ENCODE measurements at regions not wholly inside any gene's neighbourhood (a gene's known extent, or its start where the extent isn't known, plus 50 kb on each side); places are given as distances from the start of the nearest gene placed in this dataset.
A peak's percentile ranks its signal among the peaks of the same experiment; 100 is the strongest.

DNA sequence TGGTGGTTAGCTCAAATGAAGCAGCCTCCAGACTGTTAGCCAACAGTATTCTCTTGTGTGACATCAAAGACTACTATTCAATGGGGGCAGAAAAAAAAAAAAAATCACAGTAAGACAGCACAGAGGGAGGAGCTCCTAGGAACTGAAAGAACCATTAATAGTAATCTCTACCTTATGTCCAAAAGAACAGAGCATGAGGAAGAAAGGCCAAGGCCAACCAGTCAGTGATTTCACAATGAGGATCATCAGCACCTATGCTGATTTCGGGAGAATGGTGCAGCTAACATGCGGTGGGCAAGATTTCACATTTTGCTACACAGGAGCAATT lies 66.3 kb upstream of the SOX5 start:
- Histone ChIP-seq H3K4ac (ENCODE audit: low read depth, low read length) (no peak overlapping the region), H3K4me2 (ENCODE audit: low read length) (no peak overlapping the region), H3K27ac (ENCODE audit: low read depth, low read length) (no peak overlapping the region), H3K27me3 (ENCODE audit: insufficient read depth, low read length) (no peaks in the 10 kb centered on the region), H3K79me2 (ENCODE audit: control insufficient read depth, insufficient read depth, low read length, poor library complexity) (no peaks in the 10 kb centered on the region), H2BK12ac (ENCODE audit: low read length) (no peak overlapping the region), H3K14ac (ENCODE audit: low read length) (no peak overlapping the region), H3K79me1 (ENCODE audit: low read length) (no peaks in the 10 kb centered on the region), H2AFZ (ENCODE audit: insufficient read depth, low read length, poor library complexity) (no peak overlapping the region), H3K4me3 (ENCODE audit: low read depth, low read length) (no peak overlapping the region), H3K4me1 (ENCODE audit: control insufficient read depth in 1 of 2, insufficient read depth in 2 of 2, low read length in 2 of 2) (no peaks in the 10 kb centered on the region), H3K9me3 (ENCODE audit: insufficient read depth, low read depth, low read length) (no peaks in the 10 kb centered on the region), H3K36me3 (ENCODE audit: control insufficient read depth in 1 of 2, insufficient read depth in 2 of 2, low read length in 2 of 2) (no peaks in the 10 kb centered on the region), H2AK5ac (ENCODE audit: low read length) (no peak overlapping the region), H3K23ac (ENCODE audit: low read length) (no peak overlapping the region), H4K91ac (ENCODE audit: low read depth, low read length) (no peak overlapping the region), H4K12ac (ENCODE audit: low read depth, low read length) (no peak overlapping the region), H2BK120ac (ENCODE audit: insufficient read depth, low read length, poor library complexity) (no peak overlapping the region), H4K8ac (ENCODE audit: low read depth, low read length) (no peak overlapping the region), H3K18ac (ENCODE audit: low read length) (no peak overlapping the region), H3K9ac (ENCODE audit: low read length) (no peak overlapping the region), H2BK5ac (ENCODE audit: low read depth, low read length, poor library complexity) (no peak overlapping the region)
- no CpG with 5 or more reads among the region's 2 CpGs for WGBS (ENCODE audit: extremely low coverage, insufficient coverage, insufficient read length)
- DNase-seq: no peak

GRCh38 chr12:24014915-24015832 lies 65.7 kb upstream of the SOX5 start:
- no peak overlapping the region for H3K9ac ChIP-seq (ENCODE audit: low read length)
- no peaks in the 10 kb centered on the region for H3K36me3 ChIP-seq (ENCODE audit: control insufficient read depth in 1 of 2, insufficient read depth in 2 of 2, low read length in 2 of 2)
- no peak overlapping the region for H2BK120ac ChIP-seq (ENCODE audit: insufficient read depth, low read length, poor library complexity)
- no peak overlapping the region for H3K14ac ChIP-seq (ENCODE audit: low read length)
- no peak overlapping the region for H3K18ac ChIP-seq (ENCODE audit: low read length)
- no peaks in the 10 kb centered on the region for H3K4me1 ChIP-seq (ENCODE audit: control insufficient read depth in 1 of 2, insufficient read depth in 2 of 2, low read length in 2 of 2)
- H3K9me3 ChIP-seq (ENCODE audit: insufficient read depth, low read depth, low read length): no peaks in the 10 kb centered on the region
- H3K4me2 ChIP-seq (ENCODE audit: low read length): no peak overlapping the region
- H3K23ac ChIP-seq (ENCODE audit: low read length): no peak overlapping the region
- H4K12ac ChIP-seq (ENCODE audit: low read depth, low read length): no peak overlapping the region
- no peak overlapping the region for H4K8ac ChIP-seq (ENCODE audit: low read depth, low read length)
- H2AK5ac ChIP-seq (ENCODE audit: low read length): no peak overlapping the region
- H2BK5ac ChIP-seq (ENCODE audit: low read depth, low read length, poor library complexity): no peak overlapping the region
- no peaks in the 10 kb centered on the region for H3K79me1 ChIP-seq (ENCODE audit: low read length)
- H2BK12ac ChIP-seq (ENCODE audit: low read length): no peak overlapping the region
- WGBS (ENCODE audit: extremely low coverage, insufficient coverage, insufficient read length): no CpG with 5 or more reads among the region's 10 CpGs
- H3K27ac ChIP-seq (ENCODE audit: low read depth, low read length): no peak overlapping the region
- H3K4ac ChIP-seq (ENCODE audit: low read depth, low read length): no peak overlapping the region
- H4K91ac ChIP-seq (ENCODE audit: low read depth, low read length): no peak overlapping the region
- H3K27me3 ChIP-seq (ENCODE audit: insufficient read depth, low read length): no peaks in the 10 kb centered on the region
- DNase-seq: no peak
- no peak overlapping the region for H3K4me3 ChIP-seq (ENCODE audit: low read depth, low read length)
- no peaks in the 10 kb centered on the region for H3K79me2 ChIP-seq (ENCODE audit: control insufficient read depth, insufficient read depth, low read length, poor library complexity)
- H2AFZ ChIP-seq (ENCODE audit: insufficient read depth, low read length, poor library complexity): no peak overlapping the region

GRCh38 chr12:24014240-24014639 lies 64.8 kb upstream of the SOX5 start:
- no CpG with 5 or more reads among the region's 4 CpGs for WGBS (ENCODE audit: extremely low coverage, insufficient coverage, insufficient read length)
- Histone ChIP-seq H3K79me2 (ENCODE audit: control insufficient read depth, insufficient read depth, low read length, poor library complexity) (no peaks in the 10 kb centered on the region), H3K27me3 (ENCODE audit: insufficient read depth, low read length) (no peaks in the 10 kb centered on the region), H4K12ac (ENCODE audit: low read depth, low read length) (no peak overlapping the region), H3K9ac (ENCODE audit: low read length) (no peak overlapping the region), H3K18ac (ENCODE audit: low read length) (no peak overlapping the region), H2BK12ac (ENCODE audit: low read length) (no peak overlapping the region), H3K4me3 (ENCODE audit: low read depth, low read length) (no peak overlapping the region), H3K4me1 (ENCODE audit: control insufficient read depth in 1 of 2, insufficient read depth in 2 of 2, low read length in 2 of 2) (no peaks in the 10 kb centered on the region), H3K27ac (ENCODE audit: low read depth, low read length) (no peak overlapping the region), H2AFZ (ENCODE audit: insufficient read depth, low read length, poor library complexity) (no peak overlapping the region), H2BK120ac (ENCODE audit: insufficient read depth, low read length, poor library complexity) (no peak overlapping the region), H3K14ac (ENCODE audit: low read length) (no peak overlapping the region), H2AK5ac (ENCODE audit: low read length) (no peak overlapping the region), H4K91ac (ENCODE audit: low read depth, low read length) (no peak overlapping the region), H3K36me3 (ENCODE audit: control insufficient read depth in 1 of 2, insufficient read depth in 2 of 2, low read length in 2 of 2) (no peaks in the 10 kb centered on the region), H3K4ac (ENCODE audit: low read depth, low read length) (no peak overlapping the region), H3K9me3 (ENCODE audit: insufficient read depth, low read depth, low read length) (no peaks in the 10 kb centered on the region), H3K23ac (ENCODE audit: low read length) (no peak overlapping the region), H3K4me2 (ENCODE audit: low read length) (no peak overlapping the region), H4K8ac (ENCODE audit: low read depth, low read length) (no peak overlapping the region), H3K79me1 (ENCODE audit: low read length) (no peaks in the 10 kb centered on the region), H2BK5ac (ENCODE audit: low read depth, low read length, poor library complexity) (no peak overlapping the region)
- no peak for DNase-seq

GRCh38 chr12:24012528-24012927 lies 63.1 kb upstream of the SOX5 start:
- Histone ChIP-seq H3K9ac (ENCODE audit: low read length) (no peak overlapping the region), H2AK5ac (ENCODE audit: low read length) (no peak overlapping the region), H3K27me3 (ENCODE audit: insufficient read depth, low read length) (no peaks in the 10 kb centered on the region), H3K23ac (ENCODE audit: low read length) (no peak overlapping the region), H2AFZ (ENCODE audit: insufficient read depth, low read length, poor library complexity) (no peak overlapping the region), H3K9me3 (ENCODE audit: insufficient read depth, low read depth, low read length) (no peaks in the 10 kb centered on the region), H4K8ac (ENCODE audit: low read depth, low read length) (no peak overlapping the region), H3K79me1 (ENCODE audit: low read length) (no peaks in the 10 kb centered on the region), H2BK120ac (ENCODE audit: insufficient read depth, low read length, poor library complexity) (no peak overlapping the region), H3K4me1 (ENCODE audit: control insufficient read depth in 1 of 2, insufficient read depth in 2 of 2, low read length in 2 of 2) (no peaks in the 10 kb centered on the region), H3K14ac (ENCODE audit: low read length) (no peak overlapping the region), H3K18ac (ENCODE audit: low read length) (no peak overlapping the region), H3K36me3 (ENCODE audit: control insufficient read depth in 1 of 2, insufficient read depth in 2 of 2, low read length in 2 of 2) (no peaks in the 10 kb centered on the region), H2BK12ac (ENCODE audit: low read length) (no peak overlapping the region), H4K91ac (ENCODE audit: low read depth, low read length) (no peak overlapping the region), H4K12ac (ENCODE audit: low read depth, low read length) (no peak overlapping the region), H3K79me2 (ENCODE audit: control insufficient read depth, insufficient read depth, low read length, poor library complexity) (no peaks in the 10 kb centered on the region), H3K27ac (ENCODE audit: low read depth, low read length) (no peak overlapping the region), H2BK5ac (ENCODE audit: low read depth, low read length, poor library complexity) (no peak overlapping the region), H3K4ac (ENCODE audit: low read depth, low read length) (no peak overlapping the region), H3K4me3 (ENCODE audit: low read depth, low read length) (no peak overlapping the region), H3K4me2 (ENCODE audit: low read length) (no peak overlapping the region)
- peak in 1 of 2 donors; percentile 25 for DNase-seq
- no CpG with 5 or more reads among the region's 1 CpG for WGBS (ENCODE audit: extremely low coverage, insufficient coverage, insufficient read length)

Measured in trophoblast cell (in vitro differentiated cells and primary cell).